ENCODE measurements at regions not wholly inside any gene's neighbourhood (a gene's known extent, or its start where the extent isn't known, plus 50 kb on each side); places are given as distances from the start of the nearest gene placed in this dataset.
A peak's percentile ranks its signal among the peaks of the same experiment; 100 is the strongest.

- Histone ChIP-seq H3K9me3 (ENCODE audit: control insufficient read depth, insufficient read depth, low read depth, low read length) (no peaks in the 10 kb centered on the region), H3K4me1 (ENCODE audit: control insufficient read depth, extremely low read depth, insufficient read depth, low read length) (peaks cover 1% of the 10 kb centered on the region), H3K4me2 (ENCODE audit: extremely low read depth, insufficient read depth, low read length) (no peak overlapping the region), H3K79me2 (ENCODE audit: control insufficient read depth, insufficient read depth, low read length) (no peaks in the 10 kb centered on the region), H4K20me1 (ENCODE audit: control insufficient read depth, extremely low read depth, insufficient read depth, low read length) (no peaks in the 10 kb centered on the region), H3K36me3 (ENCODE audit: control insufficient read depth, insufficient read depth, low read length) (no peaks in the 10 kb centered on the region), H2AFZ (ENCODE audit: low read length) (no peak overlapping the region), H3K4me3 (replicated peaks in 1 of 4; ENCODE audit: control extremely low read depth in 1 of 4, insufficient read depth in 1 of 4, low read depth in 3 of 4, low read length in 4 of 4) (no peak overlapping the region), H3K27me3 (ENCODE audit: control insufficient read depth, insufficient read depth, low read length) (no peaks in the 10 kb centered on the region), H3K9ac (ENCODE audit: insufficient read depth, low read length) (no peak overlapping the region), H3K27ac (ENCODE audit: insufficient read depth, low read length) (no peak overlapping the region)
- no peak for TF ChIP-seq EZH2 (IDR thresholded peaks at IDR 0.05; ENCODE audit: low read length, missing control alignments)
- TF ChIP-seq, protein P1, sequence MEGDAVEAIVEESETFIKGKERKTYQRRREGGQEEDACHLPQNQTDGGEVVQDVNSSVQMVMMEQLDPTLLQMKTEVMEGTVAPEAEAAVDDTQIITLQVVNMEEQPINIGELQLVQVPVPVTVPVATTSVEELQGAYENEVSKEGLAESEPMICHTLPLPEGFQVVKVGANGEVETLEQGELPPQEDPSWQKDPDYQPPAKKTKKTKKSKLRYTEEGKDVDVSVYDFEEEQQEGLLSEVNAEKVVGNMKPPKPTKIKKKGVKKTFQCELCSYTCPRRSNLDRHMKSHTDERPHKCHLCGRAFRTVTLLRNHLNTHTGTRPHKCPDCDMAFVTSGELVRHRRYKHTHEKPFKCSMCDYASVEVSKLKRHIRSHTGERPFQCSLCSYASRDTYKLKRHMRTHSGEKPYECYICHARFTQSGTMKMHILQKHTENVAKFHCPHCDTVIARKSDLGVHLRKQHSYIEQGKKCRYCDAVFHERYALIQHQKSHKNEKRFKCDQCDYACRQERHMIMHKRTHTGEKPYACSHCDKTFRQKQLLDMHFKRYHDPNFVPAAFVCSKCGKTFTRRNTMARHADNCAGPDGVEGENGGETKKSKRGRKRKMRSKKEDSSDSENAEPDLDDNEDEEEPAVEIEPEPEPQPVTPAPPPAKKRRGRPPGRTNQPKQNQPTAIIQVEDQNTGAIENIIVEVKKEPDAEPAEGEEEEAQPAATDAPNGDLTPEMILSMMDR (conservative IDR thresholded peaks at IDR 0.05 in 1 of 2, IDR thresholded peaks at IDR 0.05 in 1 of 2; ENCODE audit: low read depth in 1 of 2, low read length in 2 of 2), result no peak
- no peak for DNase-seq (ENCODE audit: low read depth in 2 of 2)
Measured at GRCh38 chr2:101612019-101612418, 85.5 kb upstream of the MAP4K4 start.

DNA sequence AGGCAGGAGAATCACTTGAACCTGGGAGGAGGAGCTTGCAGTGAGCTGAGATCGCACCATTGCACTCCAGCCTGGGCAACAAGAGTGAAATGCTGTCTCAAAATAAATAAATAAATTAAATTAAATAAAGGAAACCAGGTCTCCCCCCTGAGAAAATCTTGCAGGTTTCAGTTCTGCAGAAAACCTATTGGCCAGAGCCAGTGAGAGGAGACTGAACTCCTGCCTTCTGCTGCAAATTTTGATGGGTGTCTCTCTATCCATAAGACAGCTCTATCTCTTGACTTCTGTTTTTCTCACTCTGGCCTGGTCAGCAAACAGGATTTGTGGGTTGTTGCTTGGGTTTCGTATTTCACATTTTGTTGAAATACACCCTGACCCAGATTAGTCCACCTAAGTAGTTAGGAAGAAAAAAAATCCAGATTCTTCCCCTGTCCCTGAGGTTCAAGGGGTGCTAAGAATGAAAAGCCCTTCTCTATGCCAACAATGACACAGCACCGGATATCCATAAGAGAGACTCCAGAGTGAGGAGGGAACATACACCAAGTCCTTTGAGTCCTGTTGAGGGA, 86.7 kb upstream of the MAP4K4 start:
- peak in 1 of 2 donors; percentile 9 for DNase-seq (ENCODE audit: low read depth in 2 of 2)
- H3K36me3 ChIP-seq (ENCODE audit: control insufficient read depth, insufficient read depth, low read length), result no peaks in the 10 kb centered on the region
- no peak overlapping the region for H3K9ac ChIP-seq (ENCODE audit: insufficient read depth, low read length)

GRCh38 chr2:101609433-101609832, 88.1 kb upstream of the MAP4K4 start:
- Histone ChIP-seq H3K27me3 (ENCODE audit: control insufficient read depth, insufficient read depth, low read length) (no peaks in the 10 kb centered on the region), H3K4me3 (replicated peaks in 1 of 4; ENCODE audit: control extremely low read depth in 1 of 4, insufficient read depth in 1 of 4, low read depth in 3 of 4, low read length in 4 of 4) (no peak overlapping the region), H2AFZ (ENCODE audit: low read length) (no peak overlapping the region), H3K36me3 (ENCODE audit: control insufficient read depth, insufficient read depth, low read length) (no peaks in the 10 kb centered on the region), H3K9me3 (ENCODE audit: control insufficient read depth, insufficient read depth, low read depth, low read length) (no peaks in the 10 kb centered on the region), H3K27ac (ENCODE audit: insufficient read depth, low read length) (no peak overlapping the region), H3K79me2 (ENCODE audit: control insufficient read depth, insufficient read depth, low read length) (no peaks in the 10 kb centered on the region), H4K20me1 (ENCODE audit: control insufficient read depth, extremely low read depth, insufficient read depth, low read length) (no peaks in the 10 kb centered on the region), H3K4me1 (ENCODE audit: control insufficient read depth, extremely low read depth, insufficient read depth, low read length) (no peaks in the 10 kb centered on the region), H3K4me2 (ENCODE audit: extremely low read depth, insufficient read depth, low read length) (no peak overlapping the region), H3K9ac (ENCODE audit: insufficient read depth, low read length) (no peak overlapping the region)
- TF ChIP-seq EZH2 (IDR thresholded peaks at IDR 0.05; ENCODE audit: low read length, missing control alignments), result no peak
- TF ChIP-seq, protein P1 (conservative IDR thresholded peaks at IDR 0.05 in 1 of 2, IDR thresholded peaks at IDR 0.05 in 1 of 2; ENCODE audit: low read depth in 1 of 2, low read length in 2 of 2), result no peak
- no peak for DNase-seq (ENCODE audit: low read depth in 2 of 2)

More for the DNA sequence above, 86.7 kb upstream of the MAP4K4 start:
- Histone ChIP-seq H3K9me3 (ENCODE audit: control insufficient read depth, insufficient read depth, low read depth, low read length) (no peaks in the 10 kb centered on the region), H3K4me1 (ENCODE audit: control insufficient read depth, extremely low read depth, insufficient read depth, low read length) (no peaks in the 10 kb centered on the region), H4K20me1 (ENCODE audit: control insufficient read depth, extremely low read depth, insufficient read depth, low read length) (no peaks in the 10 kb centered on the region), H3K27ac (ENCODE audit: insufficient read depth, low read length) (no peak overlapping the region), H3K27me3 (ENCODE audit: control insufficient read depth, insufficient read depth, low read length) (no peaks in the 10 kb centered on the region), H2AFZ (ENCODE audit: low read length) (no peak overlapping the region), H3K4me2 (ENCODE audit: extremely low read depth, insufficient read depth, low read length) (no peak overlapping the region), H3K79me2 (ENCODE audit: control insufficient read depth, insufficient read depth, low read length) (no peaks in the 10 kb centered on the region), H3K4me3 (replicated peaks in 1 of 4; ENCODE audit: control extremely low read depth in 1 of 4, insufficient read depth in 1 of 4, low read depth in 3 of 4, low read length in 4 of 4) (no peak overlapping the region)
- no peak for TF ChIP-seq EZH2 (IDR thresholded peaks at IDR 0.05; ENCODE audit: low read length, missing control alignments)
- TF ChIP-seq, protein P1 (conservative IDR thresholded peaks at IDR 0.05 in 1 of 2, IDR thresholded peaks at IDR 0.05 in 1 of 2; ENCODE audit: low read depth in 1 of 2, low read length in 2 of 2), result no peak

Data from fibroblast of lung (primary cell).